ENCODE measurements at regions not wholly inside any gene's neighbourhood (a gene's known extent, or its start where the extent isn't known, plus 50 kb on each side); places are given as distances from the start of the nearest gene placed in this dataset.

GRCh38 chr7:131190581-131190980 is 137.1 kb upstream of the MKLN1 start:
- DNase-seq (ENCODE audit: low read depth in 6 of 9, low spot score in 9 of 9), result no peak
- Histone ChIP-seq H3K9me3 (ENCODE audit: control insufficient read depth in 2 of 2, insufficient read depth in 1 of 2, low read length in 1 of 2) (no peaks in the 10 kb centered on the region), H3K36me3 (ENCODE audit: control insufficient read depth in 2 of 2, insufficient read depth in 2 of 2, low read length in 1 of 2) (no peaks in the 10 kb centered on the region), H3K4me3 (ENCODE audit: low read length in 2 of 2) (no peak overlapping the region), H3K27ac (ENCODE audit: low read depth in 1 of 2, low read length in 1 of 2) (no peak overlapping the region), H3K4me1 (ENCODE audit: control insufficient read depth in 2 of 2, insufficient read depth in 2 of 2, low read length in 2 of 2) (peaks cover 0 to 3% of the 10 kb centered on the region in 2 donors), H3K27me3 (ENCODE audit: control insufficient read depth in 2 of 2, insufficient read depth in 1 of 2, low read length in 1 of 2) (peaks cover 0 to 2% of the 10 kb centered on the region in 2 donors)
- 35% methylated on average over 1 of the region's 1 CpG for WGBS

GRCh38 chr7:131194070-131194865 is 133.4 kb upstream of the MKLN1 start:
- Histone ChIP-seq H3K9me3 (ENCODE audit: control insufficient read depth in 2 of 2, insufficient read depth in 1 of 2, low read length in 1 of 2) (no peaks in the 10 kb centered on the region), H3K27ac (ENCODE audit: low read depth in 1 of 2, low read length in 1 of 2) (no peak overlapping the region), H3K4me1 (ENCODE audit: control insufficient read depth in 2 of 2, insufficient read depth in 2 of 2, low read length in 2 of 2) (no peaks in the 10 kb centered on the region), H3K4me3 (ENCODE audit: low read length in 2 of 2) (no peak overlapping the region), H3K27me3 (ENCODE audit: control insufficient read depth in 2 of 2, insufficient read depth in 1 of 2, low read length in 1 of 2) (peaks cover 0 to 2% of the 10 kb centered on the region in 2 donors), H3K36me3 (ENCODE audit: control insufficient read depth in 2 of 2, insufficient read depth in 2 of 2, low read length in 1 of 2) (no peaks in the 10 kb centered on the region)
- DNase-seq (ENCODE audit: low read depth in 6 of 9, low spot score in 9 of 9), result no peak
- WGBS, result 85% methylated on average over 7 of the region's 7 CpGs

GRCh38 chr7:131196803-131197202 is 130.9 kb upstream of the MKLN1 start:
- whole genome bisulfite sequencing, result 89% methylated on average over 4 of the region's 4 CpGs
- Histone ChIP-seq H3K36me3 (ENCODE audit: control insufficient read depth in 2 of 2, insufficient read depth in 2 of 2, low read length in 1 of 2) (no peaks in the 10 kb centered on the region), H3K4me1 (ENCODE audit: control insufficient read depth in 2 of 2, insufficient read depth in 2 of 2, low read length in 2 of 2) (no peaks in the 10 kb centered on the region), H3K9me3 (ENCODE audit: control insufficient read depth in 2 of 2, insufficient read depth in 1 of 2, low read length in 1 of 2) (no peaks in the 10 kb centered on the region), H3K27ac (ENCODE audit: low read depth in 1 of 2, low read length in 1 of 2) (no peak overlapping the region), H3K4me3 (ENCODE audit: low read length in 2 of 2) (no peak overlapping the region), H3K27me3 (ENCODE audit: control insufficient read depth in 2 of 2, insufficient read depth in 1 of 2, low read length in 1 of 2) (no peaks in the 10 kb centered on the region)
- DNase-seq (ENCODE audit: low read depth in 6 of 9, low spot score in 9 of 9), result no peak

GRCh38 chr7:131197920-131198615 is 129.6 kb upstream of the MKLN1 start:
- no peaks in the 10 kb centered on the region for H3K4me1 ChIP-seq (ENCODE audit: control insufficient read depth in 2 of 2, insufficient read depth in 2 of 2, low read length in 2 of 2)
- no peak for DNase-seq (ENCODE audit: low read depth in 6 of 9, low spot score in 9 of 9)
- no peaks in the 10 kb centered on the region for H3K9me3 ChIP-seq (ENCODE audit: control insufficient read depth in 2 of 2, insufficient read depth in 1 of 2, low read length in 1 of 2)
- H3K4me3 ChIP-seq (ENCODE audit: low read length in 2 of 2), result no peak overlapping the region
- no peak overlapping the region for H3K27ac ChIP-seq (ENCODE audit: low read depth in 1 of 2, low read length in 1 of 2)
- 98% methylated on average over 4 of the region's 4 CpGs for WGBS
- no peaks in the 10 kb centered on the region for H3K36me3 ChIP-seq (ENCODE audit: control insufficient read depth in 2 of 2, insufficient read depth in 2 of 2, low read length in 1 of 2)
- no peaks in the 10 kb centered on the region for H3K27me3 ChIP-seq (ENCODE audit: control insufficient read depth in 2 of 2, insufficient read depth in 1 of 2, low read length in 1 of 2)

- no peak overlapping the region for H3K4me3 ChIP-seq (ENCODE audit: low read length in 2 of 2)
- DNase-seq (ENCODE audit: low read depth in 6 of 9, low spot score in 9 of 9), result no peak
- no peaks in the 10 kb centered on the region for H3K36me3 ChIP-seq (ENCODE audit: control insufficient read depth in 2 of 2, insufficient read depth in 2 of 2, low read length in 1 of 2)
- H3K4me1 ChIP-seq (ENCODE audit: control insufficient read depth in 2 of 2, insufficient read depth in 2 of 2, low read length in 2 of 2), result no peaks in the 10 kb centered on the region
- H3K27me3 ChIP-seq (ENCODE audit: control insufficient read depth in 2 of 2, insufficient read depth in 1 of 2, low read length in 1 of 2), result no peaks in the 10 kb centered on the region
- 96% methylated on average over 5 of the region's 5 CpGs for WGBS
- H3K9me3 ChIP-seq (ENCODE audit: control insufficient read depth in 2 of 2, insufficient read depth in 1 of 2, low read length in 1 of 2), result no peaks in the 10 kb centered on the region
- no peak overlapping the region for H3K27ac ChIP-seq (ENCODE audit: low read depth in 1 of 2, low read length in 1 of 2)
Measured at GRCh38 chr7:131202451-131202850, 125.2 kb upstream of the MKLN1 start.

- Histone ChIP-seq H3K9me3 (ENCODE audit: control insufficient read depth in 2 of 2, insufficient read depth in 1 of 2, low read length in 1 of 2) (no peaks in the 10 kb centered on the region), H3K27me3 (ENCODE audit: control insufficient read depth in 2 of 2, insufficient read depth in 1 of 2, low read length in 1 of 2) (no peaks in the 10 kb centered on the region), H3K4me3 (ENCODE audit: low read length in 2 of 2) (no peak overlapping the region), H3K27ac (ENCODE audit: low read depth in 1 of 2, low read length in 1 of 2) (no peak overlapping the region), H3K4me1 (ENCODE audit: control insufficient read depth in 2 of 2, insufficient read depth in 2 of 2, low read length in 2 of 2) (no peaks in the 10 kb centered on the region), H3K36me3 (ENCODE audit: control insufficient read depth in 2 of 2, insufficient read depth in 2 of 2, low read length in 1 of 2) (no peaks in the 10 kb centered on the region)
- DNase-seq (ENCODE audit: low read depth in 6 of 9, low spot score in 9 of 9), result no peak
- 94% methylated on average over 5 of the region's 5 CpGs for WGBS
Measured at GRCh38 chr7:131203291-131203976, 124.2 kb upstream of the MKLN1 start.

GRCh38 chr7:131208777-131209176 is 118.9 kb upstream of the MKLN1 start:
- 78% methylated on average over 3 of the region's 3 CpGs for WGBS
- Histone ChIP-seq H3K36me3 (ENCODE audit: control insufficient read depth in 2 of 2, insufficient read depth in 2 of 2, low read length in 1 of 2) (no peaks in the 10 kb centered on the region), H3K4me1 (ENCODE audit: control insufficient read depth in 2 of 2, insufficient read depth in 2 of 2, low read length in 2 of 2) (no peaks in the 10 kb centered on the region), H3K9me3 (ENCODE audit: control insufficient read depth in 2 of 2, insufficient read depth in 1 of 2, low read length in 1 of 2) (no peaks in the 10 kb centered on the region), H3K27ac (ENCODE audit: low read depth in 1 of 2, low read length in 1 of 2) (no peak overlapping the region), H3K4me3 (ENCODE audit: low read length in 2 of 2) (no peak overlapping the region), H3K27me3 (ENCODE audit: control insufficient read depth in 2 of 2, insufficient read depth in 1 of 2, low read length in 1 of 2) (no peaks in the 10 kb centered on the region)
- DNase-seq (ENCODE audit: low read depth in 6 of 9, low spot score in 9 of 9), result no peak

GRCh38 chr7:131210618-131211017 is 117.1 kb upstream of the MKLN1 start:
- WGBS, result 84% methylated on average over 2 of the region's 2 CpGs
- Histone ChIP-seq H3K9me3 (ENCODE audit: control insufficient read depth in 2 of 2, insufficient read depth in 1 of 2, low read length in 1 of 2) (no peaks in the 10 kb centered on the region), H3K4me3 (ENCODE audit: low read length in 2 of 2) (no peak overlapping the region), H3K36me3 (ENCODE audit: control insufficient read depth in 2 of 2, insufficient read depth in 2 of 2, low read length in 1 of 2) (no peaks in the 10 kb centered on the region), H3K27me3 (ENCODE audit: control insufficient read depth in 2 of 2, insufficient read depth in 1 of 2, low read length in 1 of 2) (no peaks in the 10 kb centered on the region), H3K4me1 (ENCODE audit: control insufficient read depth in 2 of 2, insufficient read depth in 2 of 2, low read length in 2 of 2) (no peaks in the 10 kb centered on the region), H3K27ac (ENCODE audit: low read depth in 1 of 2, low read length in 1 of 2) (no peak overlapping the region)
- no peak for DNase-seq (ENCODE audit: low read depth in 6 of 9, low spot score in 9 of 9)

- Histone ChIP-seq H3K9me3 (ENCODE audit: control insufficient read depth in 2 of 2, insufficient read depth in 1 of 2, low read length in 1 of 2) (no peaks in the 10 kb centered on the region), H3K4me3 (ENCODE audit: low read length in 2 of 2) (no peak overlapping the region), H3K4me1 (ENCODE audit: control insufficient read depth in 2 of 2, insufficient read depth in 2 of 2, low read length in 2 of 2) (no peaks in the 10 kb centered on the region), H3K27me3 (ENCODE audit: control insufficient read depth in 2 of 2, insufficient read depth in 1 of 2, low read length in 1 of 2) (no peaks in the 10 kb centered on the region), H3K27ac (ENCODE audit: low read depth in 1 of 2, low read length in 1 of 2) (no peak overlapping the region), H3K36me3 (ENCODE audit: control insufficient read depth in 2 of 2, insufficient read depth in 2 of 2, low read length in 1 of 2) (no peaks in the 10 kb centered on the region)
- DNase-seq (ENCODE audit: low read depth in 6 of 9, low spot score in 9 of 9), result no peak
- WGBS, result 100% methylated on average over 1 of the region's 1 CpG
Measured at GRCh38 chr7:131211500-131211899, 116.2 kb upstream of the MKLN1 start.
